DMS53 (cell line): ENCODE measurements at regions not wholly inside any gene's neighbourhood (a gene's known extent, or its start where the extent isn't known, plus 50 kb on each side); places are given as distances from the start of the nearest gene placed in this dataset.
"Not testable (repeated sequence)": the region's sequence is repeated elsewhere in the genome, so short reads cannot be mapped to it uniquely, and the experiment has no call there.

Experiments
- DNase-seq: peaks from one replicate; lab custom pipeline; 2025; lab: John Stamatoyannopoulos, UW

DNA sequence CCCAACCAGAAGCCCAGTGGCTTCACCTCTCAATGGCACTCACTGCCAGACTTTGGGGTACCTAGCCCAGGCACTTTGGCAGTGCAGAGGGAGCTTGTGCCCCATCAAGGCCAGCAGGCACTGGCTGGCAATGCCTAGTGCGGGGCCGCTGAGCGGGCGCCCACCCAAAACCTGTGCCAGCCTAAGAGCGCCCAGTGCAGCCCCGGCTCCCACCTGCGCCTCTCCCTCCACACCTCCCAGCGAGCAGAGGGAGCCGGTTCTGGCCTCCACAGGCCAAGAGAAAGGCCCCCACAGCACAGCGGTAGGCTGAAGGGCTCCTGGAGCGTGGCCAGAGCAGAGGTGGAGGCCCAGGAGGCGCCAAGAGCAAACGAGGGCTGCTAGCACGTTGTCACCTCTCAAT, 930.8 kb downstream of the IPMK start:
- no peak for DNase-seq

GRCh38 chr10:57336341-57336740, 931.4 kb downstream of the IPMK start:
- DNase-seq: no peak

DNA sequence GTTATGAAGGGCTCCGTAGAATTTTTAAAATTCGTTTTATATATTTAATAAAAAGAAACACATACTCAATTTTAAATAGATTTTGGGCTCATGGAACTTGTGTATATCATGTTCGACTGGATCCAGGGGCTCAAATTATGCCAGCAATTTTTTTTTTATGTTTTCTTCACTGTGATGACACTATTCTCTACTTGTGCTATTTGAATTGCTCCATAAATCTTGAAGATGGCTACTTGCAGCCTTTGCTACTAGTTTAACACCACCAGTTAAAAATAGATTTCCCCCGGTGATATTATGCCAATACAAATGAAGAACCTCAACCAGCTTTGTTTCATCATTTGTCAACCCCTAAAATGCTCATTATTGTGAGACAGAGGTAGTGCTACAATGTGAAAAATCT, 933.2 kb downstream of the IPMK start:
- no peak for DNase-seq

DNA sequence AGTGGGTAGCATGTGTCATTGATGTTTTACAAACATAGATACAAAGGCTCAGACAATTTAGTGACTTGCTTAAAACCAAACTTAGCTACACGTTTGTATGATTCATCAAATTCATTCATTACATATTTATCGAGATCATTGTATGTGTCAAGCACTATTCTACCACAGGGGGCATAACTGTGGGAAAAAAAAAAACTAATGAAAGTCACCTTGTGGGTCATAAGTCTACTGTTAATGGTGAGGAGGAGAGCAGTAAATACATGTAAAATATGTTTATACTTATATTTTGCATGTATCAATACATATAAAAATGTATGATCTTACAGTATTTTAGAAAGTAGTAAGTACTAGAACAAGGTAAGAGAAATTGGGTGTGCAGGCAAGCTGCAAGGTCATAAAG, 933.8 kb downstream of the IPMK start:
- DNase-seq: peak; percentile 6

- not testable (repeated sequence) for DNase-seq
These were observed 946.3 kb downstream of the IPMK start for GRCh38 chr10:57321400-57321854.

- no peak for DNase-seq
These were observed 947.3 kb downstream of the IPMK start for GRCh38 chr10:57320416-57320815.

DNA sequence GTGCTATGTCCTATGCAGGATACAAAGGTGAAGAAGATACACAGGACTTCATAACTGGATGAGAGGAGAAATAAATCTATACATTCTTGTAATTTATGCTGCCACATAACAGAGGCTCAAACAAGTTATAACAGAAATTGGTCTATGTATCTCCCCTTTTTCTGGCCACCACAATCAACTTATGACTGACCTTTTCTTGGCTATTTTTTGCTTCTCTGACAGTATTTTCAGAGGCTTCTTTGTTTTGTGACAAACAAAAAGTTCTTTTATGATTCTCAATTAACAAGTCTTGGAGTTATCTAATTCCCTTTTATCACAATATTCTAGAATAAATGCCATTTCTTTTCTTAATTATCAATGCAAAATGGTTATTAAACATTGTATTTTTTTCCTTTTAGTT, 953.0 kb upstream of the ZWINT start:
- no peak for DNase-seq

- peak; percentile 18 for DNase-seq
These were observed 942.5 kb upstream of the ZWINT start for GRCh38 chr10:57303566-57303965.

DNA sequence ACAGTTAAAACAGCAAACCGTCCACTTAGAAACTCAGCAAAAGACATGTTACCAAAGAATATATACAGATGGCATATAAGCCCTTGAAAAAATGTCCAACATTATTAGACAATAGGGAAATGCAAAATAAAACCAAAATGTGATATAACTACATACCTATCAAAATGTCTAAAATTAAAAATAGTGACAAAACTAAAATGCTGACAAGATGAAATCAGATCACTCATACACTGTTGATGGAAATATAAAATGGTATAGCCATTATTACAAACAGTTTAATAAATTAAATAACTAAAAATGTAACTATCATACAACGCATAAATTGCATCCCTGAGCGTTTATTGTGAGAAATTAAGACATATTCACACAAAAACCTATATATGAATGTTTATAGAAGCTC, 939.7 kb upstream of the ZWINT start:
- no peak for DNase-seq

DNA sequence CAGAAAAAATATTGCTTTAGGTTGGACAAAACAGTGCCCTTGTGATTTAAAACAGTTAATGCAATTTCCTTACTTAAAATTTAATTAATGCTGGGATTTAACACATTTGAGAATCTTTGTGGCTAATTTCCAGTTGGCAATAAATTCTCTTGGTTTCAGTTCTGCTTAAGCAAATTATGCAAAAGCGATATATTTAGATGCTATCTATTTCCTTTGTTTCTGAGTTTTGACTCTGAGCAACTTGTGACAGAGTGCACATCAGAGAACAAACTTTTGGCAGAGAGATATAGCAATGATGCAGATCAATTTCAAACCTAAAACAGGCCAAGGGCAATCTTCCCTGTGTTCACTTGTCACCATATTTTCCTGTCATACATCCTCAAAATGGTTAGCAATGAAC, 933.6 kb upstream of the ZWINT start:
- no peak for DNase-seq

DNA sequence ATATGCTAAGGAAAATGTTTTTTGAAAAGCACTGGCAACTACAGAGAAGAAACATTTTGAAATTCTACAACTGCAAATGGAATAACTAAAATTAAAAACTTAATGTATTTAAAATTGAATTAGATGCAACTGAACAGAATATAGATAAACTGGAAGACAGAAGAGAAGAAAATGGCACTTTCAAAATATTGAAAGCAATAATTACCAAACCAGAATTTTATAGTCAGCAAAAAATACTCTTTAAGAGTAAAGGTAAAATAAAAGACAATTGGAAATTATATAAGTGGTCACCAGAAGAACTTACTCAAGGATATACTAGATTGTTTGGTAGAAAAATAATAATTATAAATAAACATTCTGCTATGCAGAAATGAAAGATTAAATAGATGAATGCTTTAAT, 927.7 kb upstream of the ZWINT start:
- no peak for DNase-seq

GRCh38 chr10:57262892-57263291, 901.8 kb upstream of the ZWINT start:
- DNase-seq: no peak

GRCh38 chr10:57260175-57260574, 899.1 kb upstream of the ZWINT start:
- no peak for DNase-seq

- DNase-seq: no peak
These were observed 888.7 kb upstream of the ZWINT start for GRCh38 chr10:57249615-57250281.

GRCh38 chr10:57247271-57247670, 886.2 kb upstream of the ZWINT start:
- no peak for DNase-seq

- DNase-seq: no peak
These were observed 864.9 kb upstream of the ZWINT start for GRCh38 chr10:57225920-57226319.

DNA sequence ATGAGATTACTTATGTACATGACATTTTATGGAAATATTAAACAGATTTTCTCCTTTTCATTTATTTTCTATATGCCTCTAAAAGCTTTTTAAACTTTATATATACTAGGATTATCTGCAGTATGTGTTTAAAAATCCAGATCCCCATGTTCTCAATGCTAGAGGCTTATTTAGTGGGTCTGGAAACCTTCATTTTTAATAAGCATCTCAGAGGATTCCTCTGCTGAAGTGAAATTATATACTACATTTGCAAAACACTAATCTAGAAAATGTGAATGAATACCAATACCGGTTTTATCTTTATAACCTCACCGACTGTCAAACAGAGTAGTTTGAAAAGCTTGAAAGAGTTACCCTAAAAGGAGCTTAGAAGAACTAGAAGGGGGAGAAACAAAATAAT, 863.8 kb upstream of the ZWINT start:
- no peak for DNase-seq

DNA sequence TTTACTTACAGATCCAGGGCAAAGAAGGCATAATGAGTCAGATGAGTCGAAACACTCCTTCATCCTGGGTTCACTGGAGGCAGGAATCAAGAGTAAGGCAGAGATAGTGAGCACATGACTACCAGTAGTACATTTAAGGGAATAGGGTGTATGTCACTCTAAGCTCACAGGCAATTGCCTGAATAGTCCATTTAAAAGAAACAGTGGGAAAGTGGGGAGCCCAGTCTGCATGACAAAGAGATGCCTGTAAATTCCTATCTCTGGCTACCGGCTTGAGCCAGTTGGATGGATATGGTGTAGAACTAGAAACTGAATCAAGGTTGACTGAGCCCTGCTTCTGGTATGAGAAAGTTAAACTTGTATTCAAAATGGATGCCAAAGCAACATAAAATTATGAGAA, 861.5 kb upstream of the ZWINT start:
- no peak for DNase-seq

DNA sequence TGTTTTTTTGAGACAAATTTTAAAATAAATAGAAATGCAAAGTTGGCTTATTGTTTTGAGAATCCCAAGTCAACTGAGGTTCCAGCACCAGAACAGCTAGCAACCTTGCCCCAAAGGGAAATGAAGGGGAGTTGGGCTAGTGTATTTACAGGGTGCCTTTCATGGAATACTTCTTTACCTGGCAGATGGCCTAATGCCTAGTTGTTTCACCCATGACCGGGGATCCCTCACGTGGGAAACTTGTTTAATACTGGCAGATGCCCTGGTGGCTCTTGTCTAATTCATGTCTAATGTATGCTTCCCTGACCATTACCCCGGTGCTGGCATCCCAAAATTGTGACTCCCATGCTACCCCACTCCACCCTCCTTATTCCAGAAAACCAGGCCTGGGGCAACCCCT, 861.1 kb upstream of the ZWINT start:
- no peak for DNase-seq

GRCh38 chr10:57221674-57222073, 860.6 kb upstream of the ZWINT start:
- no peak for DNase-seq

GRCh38 chr10:57218382-57218781, 857.3 kb upstream of the ZWINT start:
- DNase-seq: peak; percentile 59

DNA sequence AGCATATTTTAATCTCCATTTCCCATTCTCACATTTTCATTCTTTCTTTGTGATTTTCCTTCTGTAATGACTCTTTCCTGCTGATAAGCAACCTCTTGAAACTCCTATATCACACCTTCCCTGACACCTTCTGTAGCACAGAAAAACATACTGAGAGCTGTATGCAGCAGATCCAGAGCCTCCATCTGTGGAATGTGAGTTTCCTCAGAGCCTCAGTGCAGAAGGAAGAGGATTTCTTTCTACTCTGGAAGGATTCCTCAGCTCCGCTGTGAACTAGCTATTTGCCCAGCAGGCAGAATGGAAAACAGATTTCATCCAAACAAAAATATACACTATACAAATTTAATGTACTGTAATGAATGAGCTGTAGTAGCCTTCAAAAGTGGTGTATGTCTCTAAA, 841.3 kb upstream of the ZWINT start:
- DNase-seq: no peak

- DNase-seq: peak; percentile 9
These were observed 827.8 kb upstream of the ZWINT start for GRCh38 chr10:57188846-57189245.

- no peak for DNase-seq
These were observed 825.1 kb upstream of the ZWINT start for GRCh38 chr10:57186201-57186600.

GRCh38 chr10:57169597-57169996, 808.5 kb upstream of the ZWINT start:
- DNase-seq: no peak
